HG03139 (cell line): ENCODE measurements at regions not wholly inside any gene's neighbourhood (a gene's known extent, or its start where the extent isn't known, plus 50 kb on each side); places are given as distances from the start of the nearest gene placed in this dataset.

Experiments used
- ATAC-seq: cut with Tn5 transposase; IDR thresholded peaks from one replicate; pipeline ENCODE4 v1.9.1; 2021; ENCODE audit not compliant: unreplicated experiment

GRCh38 chr3:31218082-31218481 lies 314.6 kb upstream of the STT3B start:
- ATAC-seq: no peak

DNA sequence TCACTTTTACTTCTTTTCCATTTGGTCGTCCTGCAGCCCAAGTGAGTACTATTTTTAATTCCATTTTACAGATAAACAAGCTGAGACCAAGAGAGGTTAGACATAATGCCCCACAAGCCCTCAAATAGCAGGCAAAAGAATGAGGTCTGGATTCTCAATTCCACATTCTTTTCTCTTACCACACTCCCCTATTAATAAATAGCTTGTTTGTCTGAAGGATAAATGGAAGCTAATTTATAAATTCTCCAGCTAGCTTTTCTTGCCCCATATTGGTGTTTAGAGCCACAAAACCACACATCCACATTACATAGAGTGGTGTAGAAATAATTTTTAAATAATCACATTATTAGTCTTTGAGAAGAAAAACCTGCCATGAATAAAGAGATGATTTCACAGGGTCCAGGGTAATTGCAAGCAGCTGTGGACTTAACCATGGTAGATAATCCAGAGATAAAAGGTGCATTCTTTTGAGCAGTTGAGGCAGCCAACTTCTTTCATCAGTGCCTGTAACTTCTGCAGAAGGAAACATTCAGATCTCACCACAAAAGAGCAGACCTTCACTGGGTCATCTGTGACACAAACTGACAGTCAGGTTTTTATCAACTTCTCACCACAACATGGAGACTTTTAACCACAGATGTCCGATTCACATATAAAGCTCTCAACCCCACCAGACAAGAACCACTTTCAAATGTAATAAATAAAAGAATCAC lies 313.4 kb upstream of the STT3B start:
- peak; percentile 46 for ATAC-seq

GRCh38 chr3:31220431-31220830 lies 312.3 kb upstream of the STT3B start:
- no peak for ATAC-seq

- ATAC-seq: no peak
Measured at GRCh38 chr3:31223278-31223677, 309.4 kb upstream of the STT3B start.

DNA sequence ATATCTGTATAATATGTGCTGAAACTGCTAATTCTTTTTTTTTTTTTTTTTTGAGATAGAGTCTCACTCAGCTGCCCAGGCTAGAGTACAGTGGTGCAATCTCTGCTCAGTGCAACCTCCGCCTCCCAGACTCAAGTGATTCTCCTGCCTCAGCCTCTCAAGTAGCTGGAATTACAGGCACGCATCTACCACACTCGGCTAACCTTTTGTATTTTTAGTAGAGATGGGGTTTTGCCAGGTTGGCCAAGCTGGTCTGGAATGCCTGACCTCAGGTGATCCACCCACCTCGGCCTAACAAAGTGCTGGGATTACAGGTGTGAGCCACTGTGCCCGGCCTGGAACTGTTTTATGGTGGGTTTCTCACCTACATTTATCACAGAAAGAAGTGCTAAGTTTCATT lies 307.8 kb upstream of the STT3B start:
- no peak for ATAC-seq

DNA sequence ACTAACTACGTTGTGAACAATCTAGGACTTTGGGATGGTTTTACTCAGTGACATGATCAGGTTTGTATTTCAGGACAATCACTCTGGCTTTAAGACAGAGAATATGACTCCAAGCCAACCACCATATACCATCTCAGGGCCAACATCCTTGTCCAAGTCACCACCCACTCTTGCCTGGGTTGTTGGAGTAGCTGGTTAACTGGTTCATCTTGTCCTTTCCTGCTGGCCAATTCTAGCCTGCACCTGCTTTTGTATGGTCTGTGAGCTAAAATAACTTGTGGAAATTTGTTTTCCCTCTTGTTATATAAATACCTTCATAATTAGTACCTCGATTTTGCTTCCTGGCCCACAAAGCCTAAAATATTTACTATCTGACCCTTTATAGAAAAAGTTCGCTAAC lies 306.8 kb upstream of the STT3B start:
- no peak for ATAC-seq

- no peak for ATAC-seq
Measured at GRCh38 chr3:31226346-31226745, 306.4 kb upstream of the STT3B start.

- no peak for ATAC-seq
Measured at GRCh38 chr3:31227131-31227562, 305.6 kb upstream of the STT3B start.

DNA sequence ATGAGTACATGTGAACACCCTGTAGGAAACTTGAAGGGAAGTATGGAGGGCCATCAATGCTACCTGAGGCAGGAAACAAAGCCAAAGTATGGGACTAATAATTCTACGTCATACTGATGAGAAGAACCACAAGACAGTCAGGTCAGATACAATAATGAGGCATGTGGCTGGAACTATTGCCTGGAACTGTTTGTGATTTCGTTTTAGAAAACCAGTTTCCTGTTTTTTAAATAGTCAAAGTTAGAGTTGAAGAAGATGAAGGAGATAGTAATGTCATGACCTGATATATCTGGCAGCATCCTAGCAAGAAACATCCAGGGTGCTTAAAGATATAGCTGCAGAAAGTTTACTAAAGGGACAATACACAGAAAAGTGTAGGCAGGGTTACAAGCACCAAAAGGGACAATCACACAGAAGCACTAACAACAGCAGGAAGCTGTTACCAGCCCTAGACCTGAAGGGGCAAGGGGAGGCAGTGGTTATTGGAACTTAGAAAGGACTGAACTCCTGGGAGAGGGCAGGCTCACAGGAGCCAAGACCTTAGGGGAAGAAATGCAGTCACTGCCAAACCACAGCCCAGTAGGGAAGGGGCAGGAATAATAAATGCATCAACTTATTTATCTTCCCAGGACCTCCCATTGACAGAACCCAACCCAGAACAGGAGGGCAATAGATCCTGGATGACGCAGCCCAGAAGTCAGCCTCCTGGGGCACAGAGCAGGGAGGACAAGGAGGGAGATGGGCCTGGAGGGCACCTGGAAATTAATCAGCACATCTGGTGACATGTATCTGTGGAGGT lies 302.1 kb upstream of the STT3B start:
- no peak for ATAC-seq

- ATAC-seq: peak; percentile 40
Measured at GRCh38 chr3:31232055-31233025, 300.4 kb upstream of the STT3B start.

DNA sequence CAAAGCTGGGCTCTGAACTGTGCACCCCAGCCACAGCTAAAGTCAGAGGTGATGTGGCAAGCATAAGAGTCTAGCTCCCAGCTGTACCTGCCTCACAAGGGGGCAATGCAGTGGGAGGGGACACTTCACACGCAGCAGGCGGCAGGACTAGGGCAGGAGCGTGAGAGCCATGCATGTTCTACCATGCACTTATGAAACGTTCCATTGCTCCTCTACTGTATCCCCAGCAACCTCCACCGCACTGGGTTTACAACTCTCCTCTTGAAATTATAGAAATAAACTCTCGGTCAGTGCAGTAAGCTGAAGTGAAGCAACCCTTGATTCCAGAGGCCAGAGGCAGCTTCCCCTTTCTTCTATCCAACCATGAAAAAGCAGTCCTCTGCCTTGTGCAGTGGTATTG lies 298.6 kb upstream of the STT3B start:
- no peak for ATAC-seq

DNA sequence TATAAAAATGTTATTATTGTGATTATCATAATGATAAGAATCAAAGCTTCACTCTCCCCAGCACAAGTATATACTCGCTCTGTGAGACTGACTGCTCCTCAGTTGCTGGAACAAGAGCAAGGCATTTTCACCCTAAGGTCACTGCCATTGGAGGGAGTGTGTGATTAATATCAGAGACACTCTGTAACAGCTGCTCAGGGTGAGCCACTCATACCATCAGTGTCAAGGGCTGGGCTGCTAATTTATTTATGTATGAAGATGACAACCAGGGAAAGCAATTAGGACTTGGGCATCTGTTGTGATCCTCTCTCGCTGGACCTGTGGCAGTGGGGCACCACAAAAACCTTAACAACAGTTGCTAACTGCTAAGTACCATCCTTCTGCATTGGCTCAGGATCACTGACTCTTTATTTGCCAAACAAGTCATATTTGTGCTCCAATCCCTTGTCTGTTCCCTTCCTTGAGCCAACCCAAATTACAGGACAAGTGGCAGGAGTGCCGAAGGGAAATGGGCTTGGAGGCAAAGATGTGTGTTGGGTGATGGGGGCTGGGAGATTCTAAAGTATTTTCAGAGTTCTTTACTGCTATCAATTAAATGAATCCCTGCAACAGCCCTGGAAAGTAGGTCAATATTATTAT lies 297.5 kb upstream of the STT3B start:
- ATAC-seq: no peak

- ATAC-seq: no peak
Measured at GRCh38 chr3:31237887-31238286, 294.8 kb upstream of the STT3B start.

- no peak for ATAC-seq
Measured at GRCh38 chr3:31240013-31240412, 292.7 kb upstream of the STT3B start.

GRCh38 chr3:31240466-31240865 lies 292.3 kb upstream of the STT3B start:
- no peak for ATAC-seq

DNA sequence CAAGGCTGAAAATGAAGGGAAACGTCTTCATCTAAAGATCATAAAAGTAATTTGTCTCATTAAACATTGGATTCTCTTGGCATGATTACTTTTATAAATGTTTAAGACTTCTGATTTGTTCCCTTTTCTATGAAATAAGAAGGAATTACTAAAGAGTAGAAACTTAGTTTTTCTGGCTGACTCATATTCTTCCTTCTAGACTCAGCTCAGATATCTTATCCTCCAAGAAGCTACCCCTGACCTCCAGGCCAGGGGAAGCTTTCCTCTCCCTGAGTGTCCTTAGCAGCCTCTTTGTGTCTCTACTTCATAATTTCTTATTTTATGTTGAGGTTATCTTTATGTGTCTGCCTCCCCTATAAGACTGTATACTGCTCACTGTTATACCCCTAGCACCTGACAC lies 291.9 kb upstream of the STT3B start:
- ATAC-seq: peak; percentile 50

GRCh38 chr3:31241533-31241932 lies 291.2 kb upstream of the STT3B start:
- no peak for ATAC-seq

GRCh38 chr3:31242026-31242960 lies 290.4 kb upstream of the STT3B start:
- ATAC-seq: no peak

GRCh38 chr3:31244929-31245817 lies 287.6 kb upstream of the STT3B start:
- no peak for ATAC-seq
